ENCODE measurements at regions not wholly inside any gene's neighbourhood (a gene's known extent, or its start where the extent isn't known, plus 50 kb on each side); places are given as distances from the start of the nearest gene placed in this dataset.

DNA sequence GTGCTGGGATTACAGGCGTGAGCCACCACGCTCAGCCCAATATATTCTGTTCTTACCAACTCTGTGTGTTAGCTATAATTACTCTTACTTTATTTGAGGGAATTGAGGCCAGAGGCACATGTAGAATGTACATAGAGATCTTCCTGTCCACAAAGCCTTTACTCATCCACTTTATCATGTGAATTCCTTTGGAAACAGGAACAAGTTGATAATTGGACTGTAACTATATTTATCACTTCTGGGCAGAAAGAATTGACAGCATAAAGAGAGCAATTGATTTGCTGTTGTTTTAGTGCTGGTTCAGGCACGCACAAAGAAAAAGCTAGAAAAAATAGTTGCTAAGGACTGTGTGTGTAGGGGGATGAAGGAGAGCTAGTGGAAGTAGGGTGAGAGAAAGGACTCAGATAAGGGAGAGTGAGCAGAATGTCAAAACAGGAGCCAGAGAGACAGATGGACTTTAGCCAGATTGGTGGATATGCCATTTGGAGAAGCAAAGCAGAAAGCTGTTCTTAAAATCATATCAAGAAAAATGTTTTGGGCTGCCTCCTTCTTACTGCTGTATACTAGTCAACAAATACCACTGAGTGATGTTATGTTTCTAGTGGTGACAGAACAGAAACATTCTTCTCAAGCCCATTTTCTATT lies 929.8 kb upstream of the CNTN5 start:
- peaks cover 2% of the 10 kb centered on the region for H3K27me3 Mint-ChIP-seq (ENCODE audit: insufficient read depth, low read depth, poor library complexity)
- H3K36me3 Mint-ChIP-seq (ENCODE audit: low read depth), result no peaks in the 10 kb centered on the region
- H2AFZ ChIP-seq, result no peak overlapping the region; the same call in 1 of the 2 replicates
- H3K9me2 ChIP-seq (ENCODE audit: insufficient read depth), result no peaks in the 10 kb centered on the region
- no peaks in the 10 kb centered on the region for H3K27me3 ChIP-seq (ENCODE audit: insufficient read depth)
- H3K4me3 Mint-ChIP-seq, result no peak overlapping the region
- no peaks in the 10 kb centered on the region for H3K79me2 ChIP-seq (replicated peaks; ENCODE audit: insufficient read depth)
- H3K27ac Mint-ChIP-seq, result no peak overlapping the region
- H4K20me1 ChIP-seq (replicated peaks; ENCODE audit: insufficient read depth), result no peaks in the 10 kb centered on the region
- H3K4me2 ChIP-seq, result no peak overlapping the region
- no peaks in the 10 kb centered on the region for H3K36me3 ChIP-seq (ENCODE audit: insufficient read depth)
- no peak overlapping the region for H3K4me3 ChIP-seq
- DNase-seq (ENCODE audit: low spot score) (no peak), ATAC-seq (no peak)
- no peak overlapping the region for H3K27ac ChIP-seq (ENCODE audit: low read depth)
- H3K4me1 Mint-ChIP-seq, result no peaks in the 10 kb centered on the region
- H3K4me1 ChIP-seq (ENCODE audit: insufficient read depth), result no peaks in the 10 kb centered on the region
- H3K9me3 Mint-ChIP-seq, result no peaks in the 10 kb centered on the region
- TF ChIP-seq JUNB (IDR thresholded peaks at IDR 0.05; ENCODE audit: unreplicated experiment), result no peak
- no peak for TF ChIP-seq POLR2AphosphoS5 (IDR thresholded peaks at IDR 0.05; ENCODE audit: low read depth)
- TF ChIP-seq, protein P1, sequence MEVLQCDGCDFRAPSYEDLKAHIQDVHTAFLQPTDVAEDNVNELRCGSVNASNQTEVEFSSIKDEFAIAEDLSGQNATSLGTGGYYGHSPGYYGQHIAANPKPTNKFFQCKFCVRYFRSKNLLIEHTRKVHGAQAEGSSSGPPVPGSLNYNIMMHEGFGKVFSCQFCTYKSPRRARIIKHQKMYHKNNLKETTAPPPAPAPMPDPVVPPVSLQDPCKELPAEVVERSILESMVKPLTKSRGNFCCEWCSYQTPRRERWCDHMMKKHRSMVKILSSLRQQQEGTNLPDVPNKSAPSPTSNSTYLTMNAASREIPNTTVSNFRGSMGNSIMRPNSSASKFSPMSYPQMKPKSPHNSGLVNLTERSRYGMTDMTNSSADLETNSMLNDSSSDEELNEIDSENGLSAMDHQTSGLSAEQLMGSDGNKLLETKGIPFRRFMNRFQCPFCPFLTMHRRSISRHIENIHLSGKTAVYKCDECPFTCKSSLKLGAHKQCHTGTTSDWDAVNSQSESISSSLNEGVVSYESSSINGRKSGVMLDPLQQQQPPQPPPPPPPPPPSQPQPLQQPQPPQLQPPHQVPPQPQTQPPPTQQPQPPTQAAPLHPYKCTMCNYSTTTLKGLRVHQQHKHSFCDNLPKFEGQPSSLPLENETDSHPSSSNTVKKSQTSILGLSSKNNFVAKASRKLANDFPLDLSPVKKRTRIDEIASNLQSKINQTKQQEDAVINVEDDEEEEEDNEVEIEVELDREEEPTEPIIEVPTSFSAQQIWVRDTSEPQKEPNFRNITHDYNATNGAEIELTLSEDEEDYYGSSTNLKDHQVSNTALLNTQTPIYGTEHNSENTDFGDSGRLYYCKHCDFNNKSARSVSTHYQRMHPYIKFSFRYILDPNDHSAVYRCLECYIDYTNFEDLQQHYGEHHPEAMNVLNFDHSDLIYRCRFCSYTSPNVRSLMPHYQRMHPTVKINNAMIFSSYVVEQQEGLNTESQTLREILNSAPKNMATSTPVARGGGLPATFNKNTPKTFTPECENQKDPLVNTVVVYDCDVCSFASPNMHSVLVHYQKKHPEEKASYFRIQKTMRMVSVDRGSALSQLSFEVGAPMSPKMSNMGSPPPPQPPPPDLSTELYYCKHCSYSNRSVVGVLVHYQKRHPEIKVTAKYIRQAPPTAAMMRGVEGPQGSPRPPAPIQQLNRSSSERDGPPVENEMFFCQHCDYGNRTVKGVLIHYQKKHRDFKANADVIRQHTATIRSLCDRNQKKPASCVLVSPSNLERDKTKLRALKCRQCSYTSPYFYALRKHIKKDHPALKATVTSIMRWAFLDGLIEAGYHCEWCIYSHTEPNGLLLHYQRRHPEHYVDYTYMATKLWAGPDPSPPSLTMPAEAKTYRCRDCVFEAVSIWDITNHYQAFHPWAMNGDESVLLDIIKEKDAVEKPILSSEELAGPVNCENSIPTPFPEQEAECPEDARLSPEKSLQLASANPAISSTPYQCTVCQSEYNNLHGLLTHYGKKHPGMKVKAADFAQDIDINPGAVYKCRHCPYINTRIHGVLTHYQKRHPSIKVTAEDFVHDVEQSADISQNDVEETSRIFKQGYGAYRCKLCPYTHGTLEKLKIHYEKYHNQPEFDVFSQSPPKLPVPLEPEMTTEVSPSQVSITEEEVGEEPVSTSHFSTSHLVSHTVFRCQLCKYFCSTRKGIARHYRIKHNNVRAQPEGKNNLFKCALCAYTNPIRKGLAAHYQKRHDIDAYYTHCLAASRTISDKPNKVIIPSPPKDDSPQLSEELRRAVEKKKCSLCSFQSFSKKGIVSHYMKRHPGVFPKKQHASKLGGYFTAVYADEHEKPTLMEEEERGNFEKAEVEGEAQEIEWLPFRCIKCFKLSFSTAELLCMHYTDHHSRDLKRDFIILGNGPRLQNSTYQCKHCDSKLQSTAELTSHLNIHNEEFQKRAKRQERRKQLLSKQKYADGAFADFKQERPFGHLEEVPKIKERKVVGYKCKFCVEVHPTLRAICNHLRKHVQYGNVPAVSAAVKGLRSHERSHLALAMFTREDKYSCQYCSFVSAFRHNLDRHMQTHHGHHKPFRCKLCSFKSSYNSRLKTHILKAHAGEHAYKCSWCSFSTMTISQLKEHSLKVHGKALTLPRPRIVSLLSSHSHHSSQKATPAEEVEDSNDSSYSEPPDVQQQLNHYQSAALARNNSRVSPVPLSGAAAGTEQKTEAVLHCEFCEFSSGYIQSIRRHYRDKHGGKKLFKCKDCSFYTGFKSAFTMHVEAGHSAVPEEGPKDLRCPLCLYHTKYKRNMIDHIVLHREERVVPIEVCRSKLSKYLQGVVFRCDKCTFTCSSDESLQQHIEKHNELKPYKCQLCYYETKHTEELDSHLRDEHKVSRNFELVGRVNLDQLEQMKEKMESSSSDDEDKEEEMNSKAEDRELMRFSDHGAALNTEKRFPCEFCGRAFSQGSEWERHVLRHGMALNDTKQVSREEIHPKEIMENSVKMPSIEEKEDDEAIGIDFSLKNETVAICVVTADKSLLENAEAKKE (CRISPR knock-in tag; IDR thresholded peaks at IDR 0.05), result no peak
- TF ChIP-seq ZNF114 (CRISPR knock-in tag; IDR thresholded peaks at IDR 0.05), result no peak
- TF ChIP-seq ZNF331 (CRISPR knock-in tag; IDR thresholded peaks at IDR 0.05; ENCODE audit: low read depth), result no peak
- no peak for TF ChIP-seq CREB1 (CRISPR knock-in tag; IDR thresholded peaks at IDR 0.05; ENCODE audit: low read depth)
- TF ChIP-seq, protein P2, sequence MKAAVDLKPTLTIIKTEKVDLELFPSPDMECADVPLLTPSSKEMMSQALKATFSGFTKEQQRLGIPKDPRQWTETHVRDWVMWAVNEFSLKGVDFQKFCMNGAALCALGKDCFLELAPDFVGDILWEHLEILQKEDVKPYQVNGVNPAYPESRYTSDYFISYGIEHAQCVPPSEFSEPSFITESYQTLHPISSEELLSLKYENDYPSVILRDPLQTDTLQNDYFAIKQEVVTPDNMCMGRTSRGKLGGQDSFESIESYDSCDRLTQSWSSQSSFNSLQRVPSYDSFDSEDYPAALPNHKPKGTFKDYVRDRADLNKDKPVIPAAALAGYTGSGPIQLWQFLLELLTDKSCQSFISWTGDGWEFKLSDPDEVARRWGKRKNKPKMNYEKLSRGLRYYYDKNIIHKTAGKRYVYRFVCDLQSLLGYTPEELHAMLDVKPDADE (IDR thresholded peaks at IDR 0.05), result no peak
- H3F3A ChIP-seq (replicated peaks; ENCODE audit: low read depth), result no peaks in the 10 kb centered on the region

All from GM23338 (cell line).